Esophagus (tissue), 2 donors: ENCODE measurements at regions not wholly inside any gene's neighbourhood (a gene's known extent, or its start where the extent isn't known, plus 50 kb on each side); places are given as distances from the start of the nearest gene placed in this dataset.

Source experiments
- H3K27ac ChIP-seq, 2 donors: one replicate each; pipeline ENCODE4 v1.5.1; 2013; ENCODE audit warnings: low read depth in 2 of 2, mild to moderate bottlenecking in 2 of 2, inconsistent platforms in 1 of 2, low read length in 1 of 2, moderate library complexity in 1 of 2
- H3K27me3 ChIP-seq, 2 donors: one replicate each; pipeline ENCODE4 v1.6.1; 2013; ENCODE audit warnings: low read length in 2 of 2, control low read depth in 1 of 2, mild to moderate bottlenecking in 1 of 2; ENCODE audit not compliant: insufficient read depth in 2 of 2, control insufficient read depth in 1 of 2
- H3K36me3 ChIP-seq, 2 donors: one replicate each; pipeline ENCODE4 v1.6.1; 2013; ENCODE audit warnings: low read length in 1 of 2; ENCODE audit not compliant: control insufficient read depth in 2 of 2, insufficient read depth in 2 of 2
- H3K4me1 ChIP-seq, 2 donors: one replicate each; pipeline ENCODE4 v1.6.1; 2013; ENCODE audit warnings: low read length in 1 of 2; ENCODE audit not compliant: control insufficient read depth in 2 of 2, insufficient read depth in 2 of 2
- H3K4me3 ChIP-seq, 2 donors: one replicate each; pipeline ENCODE4 v1.5.1; 2013; ENCODE audit warnings: low read length in 2 of 2, mild to moderate bottlenecking in 2 of 2, low read depth in 1 of 2, moderate library complexity in 1 of 2
- H3K9me3 ChIP-seq, 2 donors: one replicate each; pipeline ENCODE4 v1.6.1; 2013; ENCODE audit warnings: mild to moderate bottlenecking in 2 of 2, low read depth in 1 of 2, low read length in 1 of 2, moderate library complexity in 1 of 2; ENCODE audit not compliant: control insufficient read depth in 2 of 2, insufficient read depth in 1 of 2
- WGBS, 2 donors: extraction: QIAGEN DNeasy Blood & Tissue Kit; methylation state at CpG; one replicate each; pipeline ENCODE4 v1.1.7; 2013; 5-methylcytosine and 5-hydroxymethylcytosine counted together
- donor health status: healthy with polysubstance abuse.
- donor health status: Bipolar disorder and iron deficiency.

- H3K27me3 ChIP-seq: no peaks in the 10 kb centered on the region
- no peak overlapping the region for H3K4me3 ChIP-seq
- 57 to 73% methylated on average over 7 of the region's 7 CpGs for WGBS, 2 donors
- no peaks in the 10 kb centered on the region for H3K9me3 ChIP-seq
- no peaks in the 10 kb centered on the region for H3K4me1 ChIP-seq
- H3K36me3 ChIP-seq: no peaks in the 10 kb centered on the region
- H3K27ac ChIP-seq: no peak overlapping the region
Measured at GRCh38 chr3:104521606-104522336, 844.9 kb upstream of the ALCAM start.

GRCh38 chr3:104523136-104523535 lies 843.6 kb upstream of the ALCAM start:
- no peaks in the 10 kb centered on the region for H3K4me1 ChIP-seq
- no peaks in the 10 kb centered on the region for H3K36me3 ChIP-seq
- 38 to 57% methylated on average over 6 of the region's 6 CpGs for WGBS, 2 donors
- H3K27ac ChIP-seq: no peak overlapping the region
- no peaks in the 10 kb centered on the region for H3K27me3 ChIP-seq
- H3K4me3 ChIP-seq: peak overlapping the region in 1 of 2 donors; percentile 11
- no peaks in the 10 kb centered on the region for H3K9me3 ChIP-seq

- Histone ChIP-seq H3K9me3 (peaks cover 4 to 7% of the 10 kb centered on the region in 2 donors), H3K4me1 (no peaks in the 10 kb centered on the region), H3K27ac (no peak overlapping the region), H3K4me3 (no peak overlapping the region), H3K36me3 (no peaks in the 10 kb centered on the region), H3K27me3 (no peaks in the 10 kb centered on the region)
- WGBS, 2 donors: 71 to 83% methylated on average over 3 of the region's 3 CpGs
Measured at GRCh38 chr3:104526901-104527401, 839.8 kb upstream of the ALCAM start.

- 80 to 85% methylated on average over 8 of the region's 8 CpGs for WGBS, 2 donors
- peaks cover 4 to 7% of the 10 kb centered on the region in 2 donors for H3K9me3 ChIP-seq
Measured at GRCh38 chr3:104530934-104531333, 835.8 kb upstream of the ALCAM start.

GRCh38 chr3:104536715-104537114 lies 830.0 kb upstream of the ALCAM start:
- Histone ChIP-seq H3K27me3 (no peaks in the 10 kb centered on the region), H3K9me3 (no peaks in the 10 kb centered on the region), H3K36me3 (no peaks in the 10 kb centered on the region), H3K4me3 (no peak overlapping the region), H3K4me1 (no peaks in the 10 kb centered on the region), H3K27ac (no peak overlapping the region)

More at GRCh38 chr3:104530934-104531333, 835.8 kb upstream of the ALCAM start:
- Histone ChIP-seq H3K36me3 (no peaks in the 10 kb centered on the region), H3K27me3 (no peaks in the 10 kb centered on the region), H3K27ac (no peak overlapping the region), H3K4me1 (no peaks in the 10 kb centered on the region), H3K4me3 (no peak overlapping the region)

GRCh38 chr3:104537323-104537722 lies 829.4 kb upstream of the ALCAM start:
- 85 to 86% methylated on average over 3 of the region's 3 CpGs for WGBS, 2 donors
- Histone ChIP-seq H3K27me3 (no peaks in the 10 kb centered on the region), H3K4me3 (no peak overlapping the region)

GRCh38 chr3:104546301-104546700 lies 820.4 kb upstream of the ALCAM start:
- H3K27me3 ChIP-seq: no peaks in the 10 kb centered on the region
- no peak overlapping the region for H3K27ac ChIP-seq
- no peaks in the 10 kb centered on the region for H3K9me3 ChIP-seq
- WGBS, 2 donors: 38 to 58% methylated on average over 3 of the region's 3 CpGs
- no peak overlapping the region for H3K4me3 ChIP-seq
- H3K36me3 ChIP-seq: no peaks in the 10 kb centered on the region
- no peaks in the 10 kb centered on the region for H3K4me1 ChIP-seq

More at GRCh38 chr3:104537323-104537722, 829.4 kb upstream of the ALCAM start:
- Histone ChIP-seq H3K4me1 (no peaks in the 10 kb centered on the region), H3K27ac (no peak overlapping the region), H3K9me3 (no peaks in the 10 kb centered on the region), H3K36me3 (no peaks in the 10 kb centered on the region)

GRCh38 chr3:104547031-104547430 lies 819.7 kb upstream of the ALCAM start:
- no peak overlapping the region for H3K27ac ChIP-seq
- H3K9me3 ChIP-seq: no peaks in the 10 kb centered on the region
- H3K27me3 ChIP-seq: no peaks in the 10 kb centered on the region
- H3K36me3 ChIP-seq: no peaks in the 10 kb centered on the region
- H3K4me1 ChIP-seq: no peaks in the 10 kb centered on the region
- no peak overlapping the region for H3K4me3 ChIP-seq
- WGBS, 2 donors: 53 to 57% methylated on average over 3 of the region's 3 CpGs

GRCh38 chr3:104548401-104548800 lies 818.3 kb upstream of the ALCAM start:
- no peaks in the 10 kb centered on the region for H3K36me3 ChIP-seq
- no peaks in the 10 kb centered on the region for H3K27me3 ChIP-seq
- WGBS, 2 donors: 74 to 88% methylated on average over 8 of the region's 8 CpGs
- H3K4me1 ChIP-seq: no peaks in the 10 kb centered on the region
- no peaks in the 10 kb centered on the region for H3K9me3 ChIP-seq
- no peak overlapping the region for H3K4me3 ChIP-seq
- no peak overlapping the region for H3K27ac ChIP-seq

GRCh38 chr3:104549099-104549714 lies 817.5 kb upstream of the ALCAM start:
- no peaks in the 10 kb centered on the region for H3K27me3 ChIP-seq
- WGBS, 2 donors: 64 to 67% methylated on average over 4 of the region's 4 CpGs
- no peak overlapping the region for H3K27ac ChIP-seq
- no peak overlapping the region for H3K4me3 ChIP-seq
- no peaks in the 10 kb centered on the region for H3K9me3 ChIP-seq
- H3K4me1 ChIP-seq: no peaks in the 10 kb centered on the region
- no peaks in the 10 kb centered on the region for H3K36me3 ChIP-seq
